GM13976 (cell line): ENCODE measurements at regions not wholly inside any gene's neighbourhood (a gene's known extent, or its start where the extent isn't known, plus 50 kb on each side); places are given as distances from the start of the nearest gene placed in this dataset.

Experiments used
- DNase-seq: peaks from one replicate; pipeline ENCODE4 v3.0.0; 2012; ENCODE audit warnings: low spot score
- CTCF ChIP-seq: IDR thresholded peaks from 2 replicates; pipeline ENCODE4 v1.5.1; 2012; ENCODE audit warnings: borderline replicate concordance, mild to moderate bottlenecking; ENCODE audit not compliant: insufficient read depth; ENCODE audit errors: extremely low read depth, missing control alignments, control extremely low read depth
- in situ Hi-C: fragments of 300-500 bp; cut with MboI; formaldehyde crosslinking; loops from one replicate; pipeline ENCODE4 v1.12.0; 2022; ENCODE audit warnings: low sequenced_read_pairs, mixed read lengths, inconsistent platforms; ENCODE audit not compliant: unreplicated experiment

- TF ChIP-seq CTCF = no peak
- in situ Hi-C loops = no loop called here
Observed at GRCh38 chr6:69594405-69594804, 202.4 kb downstream of the LMBRD1 start.

GRCh38 chr6:69593706-69594105 is 203.1 kb downstream of the LMBRD1 start:
- no peak for TF ChIP-seq CTCF
- in situ Hi-C loops = no loop called here
- DNase-seq = no peak

More at GRCh38 chr6:69594405-69594804, 202.4 kb downstream of the LMBRD1 start:
- no peak for DNase-seq

GRCh38 chr6:69589626-69590025 is 207.2 kb downstream of the LMBRD1 start:
- DNase-seq = no peak
- in situ Hi-C loops = no loop called here
- TF ChIP-seq CTCF = no peak

GRCh38 chr6:69584913-69585729 is 211.7 kb downstream of the LMBRD1 start:
- TF ChIP-seq CTCF = no peak
- in situ Hi-C loops = no loop called here
- DNase-seq = peak; percentile 59

GRCh38 chr6:69584536-69584912 is 212.3 kb downstream of the LMBRD1 start:
- no peak for TF ChIP-seq CTCF
- DNase-seq = no peak
- in situ Hi-C loops = no loop called here

GRCh38 chr6:69581581-69581980 is 215.2 kb downstream of the LMBRD1 start:
- TF ChIP-seq CTCF = no peak
- no peak for DNase-seq
- in situ Hi-C loops = no loop called here
